ENCODE measurements at regions not wholly inside any gene's neighbourhood (a gene's known extent, or its start where the extent isn't known, plus 50 kb on each side); places are given as distances from the start of the nearest gene placed in this dataset.

DNA sequence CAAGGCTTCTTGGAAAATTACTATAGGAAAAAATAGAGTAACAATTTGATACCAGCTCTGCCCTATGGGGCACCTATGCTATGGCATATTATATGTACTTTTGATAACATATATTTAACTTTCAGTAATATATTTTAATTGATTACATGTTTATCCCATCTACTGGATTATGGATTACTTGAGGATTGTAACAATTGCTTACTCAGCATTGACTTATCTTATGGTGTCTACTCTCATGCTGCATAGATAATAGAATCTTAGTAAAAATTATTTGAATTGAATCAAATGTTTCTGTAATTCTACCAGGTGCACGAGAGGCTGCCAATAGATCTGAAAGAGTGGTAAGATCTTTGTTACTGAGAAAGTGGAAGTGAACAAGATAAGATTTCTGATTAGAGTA, 57.8 kb upstream of the CALCR start:
- Histone ChIP-seq H3K27me3 (ENCODE audit: insufficient read depth, low read length) (no peaks in the 10 kb centered on the region), H3K4me1 (ENCODE audit: insufficient read depth, low read length) (peaks cover 5% of the 10 kb centered on the region), H3K4me3 (ENCODE audit: low read length) (no peak overlapping the region), H3K9ac (ENCODE audit: low read depth, low read length) (no peak overlapping the region), H3K27ac (ENCODE audit: low read length) (no peak overlapping the region), H3K36me3 (ENCODE audit: insufficient read depth, low read depth, low read length) (no peaks in the 10 kb centered on the region), H3K9me3 (ENCODE audit: insufficient read depth, low read depth, low read length) (no peaks in the 10 kb centered on the region)

DNA sequence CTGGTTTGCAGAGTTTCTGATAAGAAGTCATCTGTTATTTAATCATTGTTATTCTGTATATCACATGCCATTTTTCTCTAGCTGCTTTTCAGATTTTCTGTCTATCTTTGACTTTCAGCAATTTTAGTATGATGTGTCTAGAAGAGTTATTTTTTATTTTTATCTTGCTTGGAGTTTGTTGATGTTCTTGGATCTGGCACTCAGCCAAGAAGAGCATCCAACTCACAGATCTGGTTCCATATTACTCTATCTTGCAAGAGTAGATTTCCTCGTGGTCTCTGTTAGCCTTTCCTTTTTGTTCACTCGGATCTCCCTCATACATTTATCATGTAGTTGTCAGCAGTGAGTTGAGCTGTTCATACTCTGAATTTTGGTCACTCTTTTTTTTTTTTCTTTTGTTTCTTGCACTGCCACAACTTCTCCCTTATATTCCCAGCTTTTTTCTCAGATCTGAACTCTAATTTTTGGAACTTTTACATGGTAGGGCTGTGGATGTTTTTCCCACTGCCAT, 54.8 kb upstream of the CALCR start:
- peaks cover 5% of the 10 kb centered on the region for H3K4me1 ChIP-seq (ENCODE audit: insufficient read depth, low read length)
- H3K27me3 ChIP-seq (ENCODE audit: insufficient read depth, low read length) = no peaks in the 10 kb centered on the region
- H3K4me3 ChIP-seq (ENCODE audit: low read length) = no peak overlapping the region
- no peaks in the 10 kb centered on the region for H3K36me3 ChIP-seq (ENCODE audit: insufficient read depth, low read depth, low read length)
- no peak overlapping the region for H3K9ac ChIP-seq (ENCODE audit: low read depth, low read length)
- no peak overlapping the region for H3K27ac ChIP-seq (ENCODE audit: low read length)
- H3K9me3 ChIP-seq (ENCODE audit: insufficient read depth, low read depth, low read length) = no peaks in the 10 kb centered on the region

DNA sequence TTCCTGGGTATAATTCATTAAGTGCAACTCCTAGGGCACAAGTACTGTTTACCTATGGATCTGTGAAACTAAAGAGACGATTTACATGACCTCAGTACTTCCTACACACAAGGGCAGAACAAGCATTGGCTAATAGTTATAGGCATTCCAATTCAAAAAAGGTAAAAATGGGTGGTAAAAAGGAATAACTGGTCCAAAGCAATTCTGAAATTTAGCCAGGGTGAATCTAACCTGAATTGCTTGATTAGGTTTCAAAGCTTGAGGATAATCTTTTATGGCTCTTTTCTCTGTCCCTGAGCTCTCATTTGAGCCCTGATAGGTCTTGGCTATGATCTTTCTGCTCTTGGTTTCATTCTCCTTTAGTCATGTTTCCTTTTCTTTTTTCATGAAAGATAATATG, 52.3 kb upstream of the CALCR start:
- no peaks in the 10 kb centered on the region for H3K36me3 ChIP-seq (ENCODE audit: insufficient read depth, low read depth, low read length)
- H3K27ac ChIP-seq (ENCODE audit: low read length) = no peak overlapping the region
- no peaks in the 10 kb centered on the region for H3K9me3 ChIP-seq (ENCODE audit: insufficient read depth, low read depth, low read length)
- peaks cover 6% of the 10 kb centered on the region; the same call in 1 of the 2 replicates for H3K4me1 ChIP-seq (ENCODE audit: insufficient read depth, low read length)
- no peak overlapping the region for H3K9ac ChIP-seq (ENCODE audit: low read depth, low read length)
- no peak overlapping the region for H3K4me3 ChIP-seq (ENCODE audit: low read length)
- H3K27me3 ChIP-seq (ENCODE audit: insufficient read depth, low read length) = no peaks in the 10 kb centered on the region

Measured in iPS-20b (cell line).